Cardiac septum (tissue), 1 donor: ENCODE measurements at regions not wholly inside any gene's neighbourhood (a gene's known extent, or its start where the extent isn't known, plus 50 kb on each side); places are given as distances from the start of the nearest gene placed in this dataset.
"Not testable (repeated sequence)": the region's sequence is repeated elsewhere in the genome, so short reads cannot be mapped to it uniquely, and the experiment has no call there.

Source experiments
- DNase-seq: peaks from one replicate; pipeline ENCODE4 v3.0.0-alpha.2; 2020; ENCODE audit warnings: low spot score
- intact Hi-C: fragments of 100-400 bp; cut with DNase I; formaldehyde crosslinking; loops from one replicate; pipeline ENCODE4 v1.14.0; 2022
- donor health status: DM: no; HTN: no; CAD: no.

GRCh38 chr11:98180921-98181320, 839.8 kb upstream of the CNTN5 start:
- no peak for DNase-seq
- intact Hi-C loops, result no loop called here

GRCh38 chr11:98183034-98183433, 837.7 kb upstream of the CNTN5 start:
- intact Hi-C loops, result no loop called here

GRCh38 chr11:98185245-98185644, 835.5 kb upstream of the CNTN5 start:
- no peak for DNase-seq
- intact Hi-C loops, result no loop called here

More at GRCh38 chr11:98183034-98183433, 837.7 kb upstream of the CNTN5 start:
- no peak for DNase-seq

GRCh38 chr11:98194611-98195010, 826.1 kb upstream of the CNTN5 start:
- intact Hi-C loops, result no loop called here
- DNase-seq, result no peak

- intact Hi-C loops, result no loop called here
- DNase-seq, result no peak
Observed at GRCh38 chr11:98195300-98195699, 825.4 kb upstream of the CNTN5 start.

GRCh38 chr11:98207086-98207485, 813.7 kb upstream of the CNTN5 start:
- DNase-seq, result no peak
- intact Hi-C loops, result no loop called here

- intact Hi-C loops, result no loop called here
- no peak for DNase-seq
Observed at GRCh38 chr11:98227278-98227677, 793.5 kb upstream of the CNTN5 start.

- DNase-seq, result no peak
- intact Hi-C loops, result no loop called here
Observed at GRCh38 chr11:98230678-98231077, 790.1 kb upstream of the CNTN5 start.

- intact Hi-C loops, result no loop called here
- DNase-seq, result no peak
Observed at GRCh38 chr11:98234698-98235097, 786.1 kb upstream of the CNTN5 start.

GRCh38 chr11:98243897-98244296, 776.9 kb upstream of the CNTN5 start:
- no peak for DNase-seq
- intact Hi-C loops, result no loop called here

GRCh38 chr11:98260983-98261382, 759.8 kb upstream of the CNTN5 start:
- no peak for DNase-seq
- intact Hi-C loops, result no loop called here

- DNase-seq, result no peak
- intact Hi-C loops, result no loop called here
Observed at GRCh38 chr11:98277251-98277912, 743.4 kb upstream of the CNTN5 start.

- intact Hi-C loops, result no loop called here
- no peak for DNase-seq
Observed at GRCh38 chr11:98289617-98290263, 731.0 kb upstream of the CNTN5 start.

GRCh38 chr11:98296091-98296880, 724.5 kb upstream of the CNTN5 start:
- intact Hi-C loops, result no loop called here
- DNase-seq, result no peak

GRCh38 chr11:98300719-98301118, 720.0 kb upstream of the CNTN5 start:
- intact Hi-C loops, result no loop called here
- no peak for DNase-seq

GRCh38 chr11:98307827-98308491, 712.8 kb upstream of the CNTN5 start:
- DNase-seq, result no peak
- intact Hi-C loops, result no loop called here

GRCh38 chr11:98330306-98330705, 690.4 kb upstream of the CNTN5 start:
- not testable (repeated sequence) for DNase-seq

GRCh38 chr11:98358551-98358950, 662.2 kb upstream of the CNTN5 start:
- no peak for DNase-seq
- intact Hi-C loops, result no loop called here

More at GRCh38 chr11:98330306-98330705, 690.4 kb upstream of the CNTN5 start:
- intact Hi-C loops, result not testable (repeated sequence)

GRCh38 chr11:98365190-98365589, 655.6 kb upstream of the CNTN5 start:
- intact Hi-C loops, result no loop called here
- DNase-seq, result no peak

- intact Hi-C loops, result no loop called here
- DNase-seq, result no peak
Observed at GRCh38 chr11:98365941-98366340, 654.8 kb upstream of the CNTN5 start.
